ENCODE measurements at regions not wholly inside any gene's neighbourhood (a gene's known extent, or its start where the extent isn't known, plus 50 kb on each side); places are given as distances from the start of the nearest gene placed in this dataset.
"Not testable (repeated sequence)": the region's sequence is repeated elsewhere in the genome, so short reads cannot be mapped to it uniquely, and the experiment has no call there.

DNA sequence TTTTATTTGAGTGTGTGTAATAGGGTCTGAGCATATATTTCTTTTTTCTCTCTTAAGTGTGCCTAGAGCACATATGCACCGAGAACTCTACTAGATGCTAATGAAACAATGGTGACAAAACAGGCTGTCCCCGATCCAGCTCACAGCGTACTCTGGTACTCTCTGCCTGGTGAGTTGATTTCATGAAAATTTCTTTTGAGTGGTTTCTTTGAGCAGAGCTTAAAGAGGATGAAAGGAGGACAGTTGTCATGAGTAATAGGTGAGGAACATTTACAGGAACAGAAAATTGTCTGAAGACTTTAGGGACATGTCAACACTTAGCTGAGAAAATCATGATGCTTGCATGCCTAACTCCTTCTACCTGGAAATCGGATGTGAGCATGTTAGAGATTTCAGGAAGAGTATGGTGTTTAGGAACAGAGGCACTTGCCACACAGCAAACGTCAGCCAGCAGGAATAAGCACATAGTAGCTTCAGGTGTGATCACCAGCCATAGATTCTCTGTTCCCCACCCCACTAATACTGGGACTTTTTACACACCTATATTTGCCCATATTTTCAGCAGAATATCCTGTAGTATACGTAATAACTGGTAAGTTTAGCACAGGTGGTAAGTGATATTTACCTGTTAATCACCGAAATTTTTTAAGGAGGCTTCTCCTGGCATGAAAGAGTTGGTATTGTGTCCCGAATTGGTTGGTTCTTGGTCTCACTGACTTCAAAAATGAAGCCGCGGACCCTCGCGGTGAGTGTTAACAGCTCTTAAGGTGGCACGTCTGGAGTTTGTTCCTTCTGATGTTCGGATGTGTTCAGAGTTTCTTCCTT, 111.1 kb downstream of the ZNF330 start:
- DNase-seq (no peak), ATAC-seq (no peak)
- Mint-ChIP-seq H3K27me3 (peaks cover 22 to 62% (median 34%) of the 10 kb centered on the region in 5 donors), H3K9me3 (no peaks in the 10 kb centered on the region), H3K27ac (no peak overlapping the region), H3K4me1 (peaks cover 0 to 7% (median 3%) of the 10 kb centered on the region in 4 donors), H3K36me3 (no peaks in the 10 kb centered on the region), H3K4me3 (peak overlapping the region in 3 of 10 donors; percentile 8 to 66 (median 30))
- POLR2A ChIA-PET: no interaction called here

- H3K4me1 Mint-ChIP-seq, POLR2A ChIA-PET, H3K36me3 Mint-ChIP-seq, H3K9me3 Mint-ChIP-seq, H3K27ac Mint-ChIP-seq, DNase-seq, ATAC-seq: not testable (repeated sequence)
- H3K4me3 Mint-ChIP-seq: peak overlapping the region in 9 of 10 donors; percentile 20 to 76 (median 48)
- H3K27me3 Mint-ChIP-seq: peaks cover 22 to 54% (median 34%) of the 10 kb centered on the region in 5 donors
These were observed 111.9 kb downstream of the ZNF330 start for GRCh38 chr4:141332359-141333181.

DNA sequence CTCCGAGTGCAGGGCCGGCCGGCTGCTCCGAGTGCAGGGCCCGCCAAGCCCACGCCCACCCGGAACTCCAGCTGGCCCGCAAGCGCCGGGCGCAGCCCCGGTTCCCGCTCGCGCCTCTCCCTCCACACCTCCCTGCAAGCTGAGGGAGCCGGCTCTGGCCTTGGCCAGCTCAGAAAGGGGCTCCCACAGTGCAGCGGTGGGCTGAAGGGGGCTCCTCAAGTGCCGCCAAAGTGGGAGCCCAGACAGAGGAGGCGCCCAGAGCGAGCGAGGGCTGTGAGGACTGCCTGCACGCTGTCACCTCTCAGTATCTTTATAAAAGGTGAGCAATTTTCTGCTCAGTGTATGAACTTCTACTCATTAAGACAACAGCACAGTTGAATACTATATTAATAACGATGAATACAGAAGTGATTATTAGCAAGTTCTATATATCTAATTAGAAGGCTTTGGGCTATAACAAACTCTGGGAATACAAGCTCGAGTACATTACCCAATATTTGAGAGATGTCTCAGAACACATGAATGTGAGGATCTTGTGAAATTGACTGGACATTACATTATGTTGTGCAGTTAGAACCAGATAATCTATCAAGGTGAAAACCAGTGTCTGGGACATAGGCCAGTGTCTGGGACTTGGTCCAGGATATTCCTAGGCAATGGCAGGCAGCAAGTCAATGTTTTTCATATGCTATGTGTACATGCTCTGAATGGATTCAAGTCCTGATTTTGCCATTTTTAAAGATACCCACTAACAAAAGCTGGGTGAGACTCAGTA, 112.9 kb downstream of the ZNF330 start:
- ATAC-seq, H3K36me3 Mint-ChIP-seq, POLR2A ChIA-PET, H3K27ac Mint-ChIP-seq, H3K9me3 Mint-ChIP-seq, H3K4me1 Mint-ChIP-seq, DNase-seq: not testable (repeated sequence)
- Mint-ChIP-seq H3K27me3 (peaks cover 22 to 50% (median 34%) of the 10 kb centered on the region in 5 donors), H3K4me3 (peak overlapping the region in 9 of 10 donors; percentile 4 to 67 (median 50))

DNA sequence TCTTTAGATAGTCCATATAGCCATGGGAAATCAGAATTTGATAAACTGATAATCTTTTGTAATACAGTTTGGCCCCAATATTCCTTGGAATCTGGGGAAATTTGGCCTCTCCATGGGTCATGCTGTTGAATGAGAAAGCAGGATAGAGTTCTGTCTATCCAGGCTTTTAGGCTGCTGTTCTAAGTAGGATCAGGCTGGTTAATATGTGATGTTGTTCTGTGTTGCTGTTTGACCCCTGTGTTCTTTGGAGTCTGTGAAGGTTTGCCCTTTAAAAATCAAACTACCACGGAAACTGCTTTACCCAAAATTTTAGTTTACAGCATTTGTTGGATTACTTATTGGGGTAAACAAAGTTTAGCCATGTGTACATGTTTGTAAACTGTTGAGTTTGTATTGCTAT, 114.5 kb downstream of the ZNF330 start:
- ATAC-seq (no peak), DNase-seq (no peak)
- Mint-ChIP-seq H3K27me3 (peaks cover 22 to 45% (median 32%) of the 10 kb centered on the region in 5 donors), H3K27ac (no peak overlapping the region), H3K9me3 (no peaks in the 10 kb centered on the region), H3K36me3 (no peaks in the 10 kb centered on the region), H3K4me1 (peaks cover 0 to 7% (median 3%) of the 10 kb centered on the region in 4 donors), H3K4me3 (no peak overlapping the region)
- POLR2A ChIA-PET: no interaction called here

DNA sequence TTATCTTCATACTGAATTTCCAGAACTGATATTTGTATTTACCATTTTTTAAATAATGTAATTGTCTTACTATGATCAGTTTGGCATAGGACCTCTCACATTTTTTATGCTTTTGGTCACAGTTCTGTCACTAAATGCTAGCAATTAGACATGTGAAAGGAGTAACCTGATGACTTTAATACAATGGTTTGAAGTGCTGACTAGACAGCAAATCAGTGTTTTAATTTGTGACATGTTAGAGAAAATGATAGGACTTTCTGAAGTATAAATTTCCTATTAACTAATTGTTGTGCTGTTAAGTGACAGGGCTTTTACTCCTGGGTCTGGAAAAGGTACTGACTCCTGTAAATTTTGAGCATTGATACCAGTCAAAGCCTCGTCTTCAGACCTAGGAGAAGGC, 117.5 kb downstream of the ZNF330 start:
- Mint-ChIP-seq H3K4me3 (no peak overlapping the region), H3K4me1 (peaks cover 0 to 4% (median 1%) of the 10 kb centered on the region in 4 donors), H3K9me3 (no peaks in the 10 kb centered on the region), H3K27me3 (peaks cover 18 to 51% (median 23%) of the 10 kb centered on the region in 5 donors), H3K36me3 (no peaks in the 10 kb centered on the region), H3K27ac (no peak overlapping the region)
- POLR2A ChIA-PET: no interaction called here
- ATAC-seq (no peak), DNase-seq (no peak)

DNA sequence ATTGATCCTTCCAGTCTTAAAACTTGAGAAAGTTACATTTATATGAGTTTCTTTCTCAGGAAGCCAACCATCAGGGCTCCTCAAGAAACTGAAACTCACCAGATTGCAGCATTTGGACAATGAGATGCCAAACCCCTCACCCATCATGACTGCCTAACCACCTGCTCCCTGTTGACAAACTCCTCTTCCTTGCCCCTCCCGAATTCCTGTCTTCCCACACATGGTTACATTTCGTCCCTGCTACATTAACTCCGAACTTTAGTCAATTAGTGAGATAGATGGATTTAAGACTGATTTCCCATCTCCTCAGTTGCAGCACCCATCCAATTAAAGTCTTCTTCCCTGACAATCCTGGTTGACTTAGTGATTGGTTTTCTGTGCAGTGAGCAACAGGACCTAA, 118.7 kb downstream of the ZNF330 start:
- ATAC-seq (no peak), DNase-seq (no peak)
- POLR2A ChIA-PET: no interaction called here
- no peaks in the 10 kb centered on the region for H3K9me3 Mint-ChIP-seq
- no peaks in the 10 kb centered on the region for H3K4me1 Mint-ChIP-seq
- no peaks in the 10 kb centered on the region for H3K36me3 Mint-ChIP-seq
- no peak overlapping the region for H3K4me3 Mint-ChIP-seq
- H3K27ac Mint-ChIP-seq: no peak overlapping the region
- peaks cover 15 to 54% (median 21%) of the 10 kb centered on the region in 5 donors for H3K27me3 Mint-ChIP-seq

DNA sequence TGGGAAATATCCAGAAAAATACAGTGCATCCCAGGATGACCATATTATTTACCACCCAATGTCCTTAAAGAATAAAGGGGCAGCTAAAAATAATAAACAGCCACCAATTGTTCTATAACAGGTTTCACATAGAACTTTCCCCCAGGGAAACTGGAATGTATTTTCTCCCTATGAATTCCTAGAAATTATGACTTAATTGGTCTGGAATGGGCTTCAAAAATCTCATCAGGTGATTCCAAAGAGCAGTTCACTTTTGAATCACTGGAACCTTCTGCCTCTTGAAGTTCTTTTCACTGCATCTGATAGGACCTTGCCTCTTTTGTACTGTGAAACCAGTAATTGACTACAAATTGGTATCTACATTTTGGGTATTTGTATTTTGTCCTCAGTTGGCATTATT, 119.3 kb downstream of the ZNF330 start:
- H3K4me1 Mint-ChIP-seq: no peaks in the 10 kb centered on the region
- ATAC-seq (no peak), DNase-seq (no peak)
- peaks cover 14 to 54% (median 21%) of the 10 kb centered on the region in 5 donors for H3K27me3 Mint-ChIP-seq
- H3K4me3 Mint-ChIP-seq: no peak overlapping the region
- no peaks in the 10 kb centered on the region for H3K9me3 Mint-ChIP-seq
- H3K27ac Mint-ChIP-seq: no peak overlapping the region
- POLR2A ChIA-PET: no interaction called here
- H3K36me3 Mint-ChIP-seq: no peaks in the 10 kb centered on the region

DNA sequence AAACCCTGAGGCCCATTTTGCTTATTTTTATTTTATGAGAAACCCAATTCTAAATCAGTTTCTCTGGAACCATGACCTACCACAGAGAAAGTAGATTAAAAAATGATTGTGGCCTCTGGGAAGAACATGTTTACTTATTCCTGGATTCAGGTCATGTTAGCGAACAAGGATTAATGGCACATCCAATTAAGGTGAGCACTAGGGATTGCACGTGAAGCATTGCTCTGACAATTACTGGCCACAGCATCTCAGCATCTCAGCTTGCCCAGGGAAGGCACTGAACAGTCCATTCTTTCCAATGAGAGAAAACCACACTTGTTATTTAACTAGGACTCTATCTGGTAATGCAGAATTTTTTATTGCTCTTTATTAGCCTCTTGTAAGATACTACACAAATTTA, 119.8 kb downstream of the ZNF330 start:
- Mint-ChIP-seq H3K4me3 (no peak overlapping the region), H3K4me1 (no peaks in the 10 kb centered on the region), H3K27ac (no peak overlapping the region), H3K9me3 (no peaks in the 10 kb centered on the region), H3K27me3 (peaks cover 10 to 54% (median 21%) of the 10 kb centered on the region in 5 donors), H3K36me3 (no peaks in the 10 kb centered on the region)
- ATAC-seq (no peak), DNase-seq (no peak)
- POLR2A ChIA-PET: no interaction called here

- ATAC-seq: no peak
- no peak for DNase-seq
- Mint-ChIP-seq H3K27me3 (peaks cover 10 to 42% (median 13%) of the 10 kb centered on the region in 5 donors), H3K36me3 (no peaks in the 10 kb centered on the region), H3K27ac (no peak overlapping the region), H3K4me1 (peaks cover 0 to 4% (median 0%) of the 10 kb centered on the region in 4 donors), H3K4me3 (no peak overlapping the region), H3K9me3 (no peaks in the 10 kb centered on the region)
- POLR2A ChIA-PET: no interaction called here
These were observed 125.4 kb downstream of the ZNF330 start for GRCh38 chr4:141346144-141346543.

GRCh38 chr4:141347684-141348083, 127.0 kb downstream of the ZNF330 start:
- DNase-seq (no peak), ATAC-seq (no peak)
- no peaks in the 10 kb centered on the region for H3K9me3 Mint-ChIP-seq
- H3K4me1 Mint-ChIP-seq: peaks cover 0 to 4% (median 0%) of the 10 kb centered on the region in 4 donors
- no peak overlapping the region for H3K27ac Mint-ChIP-seq
- POLR2A ChIA-PET: no interaction called here
- H3K36me3 Mint-ChIP-seq: no peaks in the 10 kb centered on the region
- peaks cover 5 to 30% (median 10%) of the 10 kb centered on the region in 5 donors for H3K27me3 Mint-ChIP-seq
- H3K4me3 Mint-ChIP-seq: no peak overlapping the region

GRCh38 chr4:141348125-141348524, 127.4 kb downstream of the ZNF330 start:
- no peaks in the 10 kb centered on the region for H3K9me3 Mint-ChIP-seq
- DNase-seq: no peak
- POLR2A ChIA-PET: no interaction called here
- peaks cover 2 to 26% (median 6%) of the 10 kb centered on the region in 5 donors for H3K27me3 Mint-ChIP-seq
- no peak for ATAC-seq
- no peak overlapping the region for H3K27ac Mint-ChIP-seq
- peaks cover 0 to 4% (median 0%) of the 10 kb centered on the region in 4 donors for H3K4me1 Mint-ChIP-seq
- H3K4me3 Mint-ChIP-seq: no peak overlapping the region
- no peaks in the 10 kb centered on the region for H3K36me3 Mint-ChIP-seq

DNA sequence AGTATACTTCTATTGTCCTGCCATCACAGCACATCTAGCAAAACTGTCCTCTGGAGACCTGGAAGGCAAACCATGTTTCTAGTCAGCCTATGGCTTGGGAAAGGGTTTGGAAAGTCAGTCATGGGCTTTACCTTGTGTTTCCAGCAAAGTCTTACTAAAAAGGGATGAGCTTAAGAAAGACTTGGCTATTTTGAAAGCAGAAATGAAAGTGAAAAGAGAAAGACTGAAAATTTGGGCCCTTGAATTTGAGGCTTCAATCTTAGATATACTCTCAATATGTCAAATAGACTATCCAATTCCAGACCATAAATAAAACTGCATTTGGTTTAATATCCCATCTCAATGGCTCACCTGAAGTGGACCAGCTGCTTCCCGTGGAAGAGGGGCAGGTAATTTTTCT, 127.9 kb downstream of the ZNF330 start:
- ATAC-seq (no peak), DNase-seq (no peak)
- peaks cover 0 to 4% (median 0%) of the 10 kb centered on the region in 4 donors for H3K4me1 Mint-ChIP-seq
- no peak overlapping the region for H3K27ac Mint-ChIP-seq
- H3K9me3 Mint-ChIP-seq: no peaks in the 10 kb centered on the region
- no peaks in the 10 kb centered on the region for H3K36me3 Mint-ChIP-seq
- H3K27me3 Mint-ChIP-seq: peaks cover 0 to 21% (median 6%) of the 10 kb centered on the region in 5 donors
- H3K4me3 Mint-ChIP-seq: no peak overlapping the region
- POLR2A ChIA-PET: no interaction called here
